GM18909 (cell line): ENCODE measurements at regions not wholly inside any gene's neighbourhood (a gene's known extent, or its start where the extent isn't known, plus 50 kb on each side); places are given as distances from the start of the nearest gene placed in this dataset.
"Not testable (repeated sequence)": the region's sequence is repeated elsewhere in the genome, so short reads cannot be mapped to it uniquely, and the experiment has no call there.

ENCODE experiments used
- ATAC-seq: cut with Tn5 transposase; IDR thresholded peaks from one replicate; pipeline ENCODE4 v1.9.1; 2021; ENCODE audit warnings: mild to moderate bottlenecking; ENCODE audit not compliant: unreplicated experiment, poor library complexity

GRCh38 chr5:148740966-148741742, 85.3 kb upstream of the ADRB2 start:
- ATAC-seq: peak; percentile 67

GRCh38 chr5:148741766-148742165, 84.6 kb upstream of the ADRB2 start:
- ATAC-seq: not testable (repeated sequence)

- not testable (repeated sequence) for ATAC-seq
Measured at GRCh38 chr5:148744380-148744779, 82.0 kb upstream of the ADRB2 start.

GRCh38 chr5:148746826-148747535, 79.4 kb upstream of the ADRB2 start:
- ATAC-seq: peak; percentile 95

- ATAC-seq: no peak
Measured at GRCh38 chr5:148747536-148747906, 78.9 kb upstream of the ADRB2 start.

- no peak for ATAC-seq
Measured at GRCh38 chr5:148748702-148749392, 77.6 kb upstream of the ADRB2 start.

GRCh38 chr5:148750614-148751013, 75.8 kb upstream of the ADRB2 start:
- no peak for ATAC-seq

GRCh38 chr5:148751025-148751424, 75.4 kb upstream of the ADRB2 start:
- no peak for ATAC-seq

GRCh38 chr5:148752375-148752774, 74.0 kb upstream of the ADRB2 start:
- not testable (repeated sequence) for ATAC-seq

GRCh38 chr5:148759101-148759500, 67.3 kb upstream of the ADRB2 start:
- no peak for ATAC-seq

GRCh38 chr5:148760945-148761638, 65.3 kb upstream of the ADRB2 start:
- peak; percentile 100 for ATAC-seq

GRCh38 chr5:148763996-148764395, 62.4 kb upstream of the ADRB2 start:
- ATAC-seq: no peak

- ATAC-seq: no peak
Measured at GRCh38 chr5:148765061-148765460, 61.4 kb upstream of the ADRB2 start.

- no peak for ATAC-seq
Measured at GRCh38 chr5:148768806-148769415, 57.5 kb upstream of the ADRB2 start.

GRCh38 chr5:148769941-148770340, 56.5 kb upstream of the ADRB2 start:
- ATAC-seq: no peak

GRCh38 chr5:148774313-148774712, 52.1 kb upstream of the ADRB2 start:
- no peak for ATAC-seq

- ATAC-seq: no peak
Measured at GRCh38 chr5:148776261-148776660, 50.1 kb upstream of the ADRB2 start.
